Upper lobe of left lung (tissue), 6 donors: ENCODE measurements at regions not wholly inside any gene's neighbourhood (a gene's known extent, or its start where the extent isn't known, plus 50 kb on each side); places are given as distances from the start of the nearest gene placed in this dataset.
"Not testable (repeated sequence)": the region's sequence is repeated elsewhere in the genome, so short reads cannot be mapped to it uniquely, and the experiment has no call there.

Experiments
- ATAC-seq, 2 donors: fragments of 200-7000 bp; cut with Tn5 transposase; one replicate each; pipeline ENCODE4 v1.9.1; 2022; ENCODE audit warnings: mild to moderate bottlenecking in 2 of 2, moderate library complexity in 2 of 2; ENCODE audit not compliant: low FRiP score in 2 of 2
- DNase-seq, 2 donors: peaks; one replicate each; pipeline ENCODE4 v3.0.0-alpha.2; 2019 to 2020
- H3K27ac ChIP-seq, 4 donors: fragments of 200-600 bp; sonication (generic); one replicate each; pipeline ENCODE4 v1.5.1; 2016 to 2019
- H3K27me3 ChIP-seq, 4 donors: fragments of 200-600 bp; sonication (generic); one replicate each; pipeline ENCODE4 v1.5.1; 2017 to 2019
- H3K36me3 ChIP-seq, 4 donors: fragments of 200-600 bp; sonication (generic); one replicate each; pipeline ENCODE4 v1.5.1; 2016 to 2019
- H3K4me1 ChIP-seq, 4 donors: fragments of 200-600 bp; sonication (generic); one replicate each; pipeline ENCODE4 v1.5.1; 2018 to 2019
- H3K4me3 ChIP-seq, 4 donors: fragments of 200-600 bp; sonication (generic); one replicate each; pipeline ENCODE4 v1.5.1; 2017 to 2019; ENCODE audit warnings: mild to moderate bottlenecking in 2 of 4, moderate library complexity in 1 of 4
- H3K9me3 ChIP-seq, 4 donors: fragments of 200-600 bp; sonication (generic); one replicate each; pipeline ENCODE4 v1.5.1; 2018 to 2019
- CTCF ChIP-seq, 6 experiments: fragments of 450-650 bp in 4 of 6; fragments of 200-600 bp in 2 of 6; sonication (generic) in 2 of 6; IDR thresholded peaks; one replicate each; pipeline ENCODE4 v1.5.1; 2016 to 2019; ENCODE audit warnings: antibody characterized with exemption in 6 of 6
- EP300 ChIP-seq, 4 donors: sonication (generic); formaldehyde crosslinking; IDR thresholded peaks; one replicate each; pipeline ENCODE4 v1.5.1; 2017; ENCODE audit warnings: antibody characterized with exemption in 4 of 4, control low read depth in 2 of 4
- POLR2A ChIP-seq, 4 donors: fragments of 450-650 bp; IDR thresholded peaks; one replicate each; pipeline ENCODE4 v1.5.1; 2016 to 2017; ENCODE audit warnings: antibody characterized with exemption in 4 of 4, mild to moderate bottlenecking in 2 of 4
- POLR2AphosphoS5 ChIP-seq, 2 donors: sonication (generic); formaldehyde crosslinking; IDR thresholded peaks; one replicate each; pipeline ENCODE4 v1.5.1; 2017; ENCODE audit warnings: antibody characterized with exemption in 2 of 2
- WGBS, 2 donors: methylation state at CpG; one replicate each; pipeline ENCODE4 v1.1.5; 2017 to 2018; 5-methylcytosine and 5-hydroxymethylcytosine counted together
- donor health status: DM: no; HTN: no; CAD: no; lungs with moderate emphysema.
- donor health status: DM: no; HTN: yes; CAD: no; lungs with severe emphysema.

GRCh38 chr3:143175940-143176894 lies 56.6 kb downstream of the CHST2 start:
- H3K4me1 ChIP-seq, H3K27me3 ChIP-seq, H3K36me3 ChIP-seq, H3K9me3 ChIP-seq, ATAC-seq, H3K4me3 ChIP-seq, H3K27ac ChIP-seq: not testable (repeated sequence)
- WGBS, 2 donors = 95 to 96% methylated on average over 20 to 22 of the region's 47 CpGs
- DNase-seq = peak in 1 of 2 donors; percentile 54

DNA sequence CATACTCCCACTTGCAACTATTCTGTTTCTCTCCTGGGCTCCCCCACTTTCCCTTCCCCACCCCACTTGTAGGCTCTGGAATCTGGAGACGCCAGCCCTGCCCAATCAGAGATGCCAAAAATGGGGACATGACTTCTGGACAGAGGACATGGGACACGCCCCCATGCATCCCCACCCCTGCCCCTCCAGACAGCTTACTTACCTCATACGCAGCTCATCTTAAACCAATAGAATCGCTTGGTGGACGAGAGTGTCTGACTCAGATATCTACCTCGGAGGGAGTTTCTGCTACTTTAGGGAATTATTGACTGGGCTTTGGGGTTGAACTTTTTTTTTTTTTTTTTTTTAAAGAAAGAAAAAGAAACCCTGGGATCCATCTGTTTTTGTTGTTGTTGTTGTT lies 58.4 kb downstream of the CHST2 start:
- not testable (repeated sequence) for H3K4me3 ChIP-seq, H3K27ac ChIP-seq, H3K4me1 ChIP-seq, DNase-seq, H3K36me3 ChIP-seq, H3K27me3 ChIP-seq, H3K9me3 ChIP-seq
- ATAC-seq = peak; percentile 26 to 70
- WGBS, 2 donors = 78 to 88% methylated on average over 6 of the region's 6 CpGs

GRCh38 chr3:143178775-143179548 lies 59.4 kb downstream of the CHST2 start:
- ATAC-seq, H3K4me1 ChIP-seq, H3K36me3 ChIP-seq, H3K27ac ChIP-seq, H3K27me3 ChIP-seq, H3K4me3 ChIP-seq, H3K9me3 ChIP-seq, DNase-seq: not testable (repeated sequence)
- WGBS, 2 donors = 74 to 79% methylated on average over 3 of the region's 3 CpGs

DNA sequence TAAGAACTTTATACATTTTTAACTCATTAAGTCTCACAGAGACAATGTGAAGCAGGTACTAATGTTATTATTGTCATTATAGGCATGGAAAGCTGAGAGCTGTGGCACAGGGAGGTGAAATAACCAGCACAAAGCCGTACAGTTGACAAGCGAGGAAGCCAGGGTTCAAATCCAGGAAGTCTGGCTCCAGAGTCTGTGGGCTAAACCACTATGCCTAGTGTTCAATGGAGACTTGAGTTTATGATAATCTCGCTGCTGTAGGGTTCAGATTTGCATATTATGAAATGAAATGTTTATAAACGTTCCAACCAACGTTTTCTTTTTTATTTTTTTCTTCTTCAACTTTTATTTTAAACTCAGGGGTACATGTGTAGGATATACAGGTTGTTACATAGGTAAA lies 60.0 kb downstream of the CHST2 start:
- ATAC-seq (no peak), DNase-seq (no peak)
- no peaks in the 10 kb centered on the region for H3K27me3 ChIP-seq
- H3K9me3 ChIP-seq = no peaks in the 10 kb centered on the region
- no peaks in the 10 kb centered on the region for H3K4me1 ChIP-seq
- no peak for TF ChIP-seq POLR2A (IDR thresholded peaks at IDR 0.05)
- TF ChIP-seq CTCF (IDR thresholded peaks at IDR 0.05) = no peak
- no peak for TF ChIP-seq EP300 (IDR thresholded peaks at IDR 0.05)
- TF ChIP-seq POLR2AphosphoS5 (IDR thresholded peaks at IDR 0.05) = no peak
- 62 to 71% methylated on average over 5 of the region's 5 CpGs for WGBS, 2 donors
- no peaks in the 10 kb centered on the region for H3K36me3 ChIP-seq
- H3K27ac ChIP-seq = no peak overlapping the region
- H3K4me3 ChIP-seq = no peak overlapping the region

- not testable (repeated sequence) for H3K27me3 ChIP-seq, H3K4me1 ChIP-seq, H3K9me3 ChIP-seq, H3K4me3 ChIP-seq, H3K36me3 ChIP-seq, H3K27ac ChIP-seq, ATAC-seq, DNase-seq
- 94 to 100% methylated on average over 2 of the region's 2 CpGs for WGBS, 2 donors
Measured at GRCh38 chr3:143180860-143181259, 61.3 kb downstream of the CHST2 start.

DNA sequence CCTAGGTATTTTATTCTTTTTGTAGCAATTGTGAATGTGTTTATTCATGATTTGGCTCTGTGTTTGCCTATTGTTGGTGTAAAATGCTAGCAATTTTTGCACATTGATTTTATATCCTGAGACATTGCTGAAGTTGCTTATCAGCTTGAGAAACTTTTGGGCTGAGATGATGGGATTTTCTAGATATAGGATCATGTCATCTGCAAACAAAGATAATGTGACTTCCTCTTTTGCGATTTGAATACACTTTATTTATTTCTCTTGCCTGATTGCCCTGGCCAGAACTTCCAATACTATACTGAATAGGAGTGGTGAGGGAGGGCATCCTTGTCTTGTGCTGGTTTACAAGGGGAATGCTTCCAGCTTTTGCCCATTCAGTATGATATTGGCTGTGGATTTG lies 62.4 kb downstream of the CHST2 start:
- H3K4me1 ChIP-seq, H3K9me3 ChIP-seq, DNase-seq, ATAC-seq, H3K36me3 ChIP-seq, H3K27ac ChIP-seq, H3K27me3 ChIP-seq, H3K4me3 ChIP-seq: not testable (repeated sequence)
- 31 to 48% methylated on average over 1 of the region's 1 CpG for WGBS, 2 donors

- no peak for DNase-seq
- WGBS, 2 donors = 85 to 89% methylated on average over 6 of the region's 6 CpGs
- no peaks in the 10 kb centered on the region for H3K27me3 ChIP-seq
- TF ChIP-seq POLR2AphosphoS5 (IDR thresholded peaks at IDR 0.05) = no peak
- no peak for TF ChIP-seq EP300 (IDR thresholded peaks at IDR 0.05)
- no peak for TF ChIP-seq CTCF (IDR thresholded peaks at IDR 0.05)
- no peak for TF ChIP-seq POLR2A (IDR thresholded peaks at IDR 0.05)
- no peaks in the 10 kb centered on the region for H3K36me3 ChIP-seq
- ATAC-seq = no peak
- H3K27ac ChIP-seq = no peak overlapping the region
- no peaks in the 10 kb centered on the region for H3K9me3 ChIP-seq
- no peak overlapping the region for H3K4me3 ChIP-seq
- no peaks in the 10 kb centered on the region for H3K4me1 ChIP-seq
Measured at GRCh38 chr3:143182866-143183664, 63.5 kb downstream of the CHST2 start.
